ENCODE measurements at regions not wholly inside any gene's neighbourhood (a gene's known extent, or its start where the extent isn't known, plus 50 kb on each side); places are given as distances from the start of the nearest gene placed in this dataset.

DNA sequence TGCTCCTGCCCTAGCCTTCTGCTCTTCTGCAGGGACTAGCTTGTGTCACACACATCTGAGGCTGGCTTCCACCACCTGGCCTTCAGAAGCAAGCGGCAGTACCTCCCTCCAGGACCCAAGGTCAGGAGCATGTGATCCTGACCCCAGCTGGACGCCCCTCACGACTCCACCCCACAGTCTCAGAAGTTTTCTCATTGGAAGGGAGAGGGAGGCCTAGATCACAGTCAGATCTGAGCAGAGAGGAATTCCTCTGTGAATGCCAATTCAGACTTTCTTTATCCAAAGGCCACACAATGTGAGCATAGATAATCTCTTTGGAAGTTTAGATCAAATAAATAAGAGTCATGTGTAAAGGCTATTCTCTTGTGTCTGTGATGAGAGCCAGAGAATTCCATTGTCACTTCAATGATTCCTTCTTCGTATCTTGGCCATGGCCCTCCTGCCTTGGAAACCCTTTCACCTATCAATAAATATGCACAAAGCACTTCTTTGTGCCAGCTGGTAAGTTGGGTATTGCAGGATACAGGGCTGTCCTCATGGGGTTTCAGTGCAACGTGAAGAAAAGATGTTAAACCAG, 142.9 kb downstream of the SNX19 start:
- H3K27ac ChIP-seq = no peak overlapping the region
- no peak for TF ChIP-seq CTCF (IDR thresholded peaks at IDR 0.05)
- TF ChIP-seq POLR2A (IDR thresholded peaks at IDR 0.05) = no peak
- no peaks in the 10 kb centered on the region for H3K4me1 ChIP-seq
- no peak for DNase-seq
- H3K27me3 ChIP-seq = no peaks in the 10 kb centered on the region
- H3K9me3 ChIP-seq = no peaks in the 10 kb centered on the region
- H3K36me3 ChIP-seq (ENCODE audit: low read depth, missing control alignments) = no peaks in the 10 kb centered on the region
- no peak overlapping the region for H3K4me3 ChIP-seq
- WGBS, 2 donors = 53 to 73% methylated on average over 5 of the region's 5 CpGs
- intact Hi-C loops (cut with DNase I; ENCODE audit: low total_unique reads) = no loop called here

DNA sequence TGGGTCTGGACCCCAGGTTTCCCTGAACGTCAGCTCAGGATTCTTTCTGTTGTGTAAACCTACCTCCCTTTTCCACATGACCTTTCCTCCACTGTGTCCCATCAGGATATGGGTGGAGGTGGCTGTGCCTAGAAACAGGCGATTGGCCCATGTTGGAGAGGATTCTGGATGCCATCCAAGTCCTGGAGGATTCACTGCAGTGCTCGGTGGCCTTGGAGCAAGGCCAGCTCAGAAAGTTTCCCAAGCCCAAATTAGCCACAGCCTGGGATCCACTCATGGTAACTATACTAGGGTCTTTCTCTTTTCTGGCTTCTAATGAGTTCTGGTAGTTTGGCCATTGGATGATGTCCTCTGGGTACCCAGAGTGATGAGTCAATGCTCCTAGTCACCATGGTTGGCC, 141.6 kb downstream of the SNX19 start:
- H3K27ac ChIP-seq = no peak overlapping the region
- no peaks in the 10 kb centered on the region for H3K9me3 ChIP-seq
- H3K27me3 ChIP-seq = no peaks in the 10 kb centered on the region
- H3K4me1 ChIP-seq = no peaks in the 10 kb centered on the region
- H3K4me3 ChIP-seq = no peak overlapping the region
- DNase-seq = no peak
- intact Hi-C loops (cut with DNase I; ENCODE audit: low total_unique reads) = no loop called here
- 39 to 54% methylated on average over 3 of the region's 3 CpGs for WGBS, 2 donors
- H3K36me3 ChIP-seq (ENCODE audit: low read depth, missing control alignments) = no peaks in the 10 kb centered on the region
- TF ChIP-seq POLR2A (IDR thresholded peaks at IDR 0.05) (no peak), CTCF (IDR thresholded peaks at IDR 0.05) (no peak)

- H3K4me1 ChIP-seq = no peaks in the 10 kb centered on the region
- intact Hi-C loops (cut with DNase I; ENCODE audit: low total_unique reads) = no loop called here
- H3K27ac ChIP-seq = no peak overlapping the region
- no peak overlapping the region for H3K4me3 ChIP-seq
- 82% methylated on average over 6 of the region's 6 CpGs for WGBS, 2 donors
- H3K27me3 ChIP-seq = no peaks in the 10 kb centered on the region
- H3K36me3 ChIP-seq (ENCODE audit: low read depth, missing control alignments) = no peaks in the 10 kb centered on the region
- no peak for DNase-seq
- no peaks in the 10 kb centered on the region for H3K9me3 ChIP-seq
- no peak for TF ChIP-seq POLR2A (IDR thresholded peaks at IDR 0.05)
- TF ChIP-seq CTCF (IDR thresholded peaks at IDR 0.05) = no peak
Observed at GRCh38 chr11:130775306-130776060, 140.8 kb downstream of the SNX19 start.

GRCh38 chr11:130776061-130776419, 140.2 kb downstream of the SNX19 start:
- Histone ChIP-seq H3K4me3 (no peak overlapping the region), H3K36me3 (ENCODE audit: low read depth, missing control alignments) (no peaks in the 10 kb centered on the region), H3K27ac (no peak overlapping the region), H3K9me3 (no peaks in the 10 kb centered on the region), H3K4me1 (no peaks in the 10 kb centered on the region), H3K27me3 (no peaks in the 10 kb centered on the region)
- TF ChIP-seq POLR2A (IDR thresholded peaks at IDR 0.05) (no peak), CTCF (IDR thresholded peaks at IDR 0.05) (no peak)
- intact Hi-C loops (cut with DNase I; ENCODE audit: low total_unique reads) = no loop called here
- DNase-seq = no peak

GRCh38 chr11:130778026-130778425, 138.3 kb downstream of the SNX19 start:
- 96% methylated on average over 5 to 15 of the region's 15 CpGs for WGBS, 2 donors
- intact Hi-C loops (cut with DNase I; ENCODE audit: low total_unique reads) = no loop called here
- no peak for TF ChIP-seq POLR2A (IDR thresholded peaks at IDR 0.05)
- no peak for TF ChIP-seq CTCF (IDR thresholded peaks at IDR 0.05)
- DNase-seq = no peak
- H3K9me3 ChIP-seq = no peaks in the 10 kb centered on the region
- peaks cover 9% of the 10 kb centered on the region for H3K4me1 ChIP-seq
- no peak overlapping the region for H3K27ac ChIP-seq
- H3K4me3 ChIP-seq = no peak overlapping the region
- no peaks in the 10 kb centered on the region for H3K27me3 ChIP-seq
- no peaks in the 10 kb centered on the region for H3K36me3 ChIP-seq (ENCODE audit: low read depth, missing control alignments)
